HEK293 (cell line): ENCODE measurements at regions not wholly inside any gene's neighbourhood (a gene's known extent, or its start where the extent isn't known, plus 50 kb on each side); places are given as distances from the start of the nearest gene placed in this dataset.

Experiments used
- CTCF ChIA-PET: fragments of 350-600 bp; formaldehyde crosslinking; extraction: SDS; loops from one replicate; lab custom pipeline; 2021; ENCODE audit warnings: antibody characterized with exemption; lab: Yijun Ruan, JAX
- POLR2A ChIA-PET: fragments of 300-600 bp; formaldehyde crosslinking; extraction: SDS; loops from one replicate; lab custom pipeline; 2020; ENCODE audit warnings: antibody characterized with exemption, inconsistent platforms; lab: Yijun Ruan, JAX
- H3K27ac ChIP-seq: fragments of 200-500 bp; sonication (Bioruptor generic); 2 replicates; pipeline ENCODE4 v1.5.1; 2014; ENCODE audit warnings: low read depth, low read length, control low read depth, inconsistent platforms; ENCODE audit errors: extremely low read depth
- H3K36me3 ChIP-seq, 2 experiments: fragments of 200-500 bp in 1 of 2; sonication (Bioruptor generic) in 1 of 2; 1 replicate in 1 of 2; 2 replicates in 1 of 2; pipeline ENCODE4 v1.5.1; 2014 to 2017; ENCODE audit warnings: inconsistent platforms in 2 of 2, low read length in 2 of 2; ENCODE audit not compliant: control insufficient read depth in 2 of 2, insufficient read depth in 1 of 2
- H3K4me1 ChIP-seq: fragments of 200-500 bp; sonication (Bioruptor generic); 2 replicates; pipeline ENCODE4 v1.5.1; 2014; ENCODE audit warnings: mild to moderate bottlenecking, low read length, inconsistent platforms; ENCODE audit not compliant: control insufficient read depth, insufficient read depth
- H3K4me3 ChIP-seq: 2 replicates; pipeline ENCODE4 v1.5.1; 2011; ENCODE audit warnings: low read depth, mild to moderate bottlenecking, control low read depth, low read length, moderate library complexity
- H3K9me3 ChIP-seq: fragments of 200-500 bp; sonication (Bioruptor generic); 2 replicates; pipeline ENCODE4 v1.5.1; 2014; ENCODE audit warnings: low read depth, low read length, inconsistent platforms; ENCODE audit not compliant: control insufficient read depth, insufficient read depth
- OSR2 ChIP-seq: fragments of 450-650 bp; formaldehyde crosslinking; IDR thresholded peaks from 2 replicates; pipeline ENCODE4 v1.5.1; 2016; ENCODE audit warnings: missing biosample characterization, missing genetic modification characterization
- SCRT1 ChIP-seq: fragments of 450-650 bp; formaldehyde crosslinking; IDR thresholded peaks from 2 replicates; pipeline ENCODE4 v1.5.1; 2016; ENCODE audit warnings: missing biosample characterization, missing genetic modification characterization, borderline replicate concordance
- ZBTB48 ChIP-seq: fragments of 450-650 bp; formaldehyde crosslinking; IDR thresholded peaks from 2 replicates; pipeline ENCODE4 v1.5.1; 2016; ENCODE audit warnings: missing biosample characterization, missing genetic modification characterization
- ZNF146 ChIP-seq: fragments of 450-650 bp; formaldehyde crosslinking; IDR thresholded peaks from 2 replicates; pipeline ENCODE4 v1.5.1; 2016; ENCODE audit warnings: missing biosample characterization, missing genetic modification characterization
- ZNF202 ChIP-seq: fragments of 450-650 bp; formaldehyde crosslinking; IDR thresholded peaks from 2 replicates; pipeline ENCODE4 v1.5.1; 2016; ENCODE audit warnings: missing biosample characterization, missing genetic modification characterization, borderline replicate concordance
- ZNF211 ChIP-seq: fragments of 450-650 bp; formaldehyde crosslinking; IDR thresholded peaks from 2 replicates; pipeline ENCODE4 v1.5.1; 2016; ENCODE audit warnings: low read depth, missing biosample characterization, missing genetic modification characterization
- ZNF23 ChIP-seq: fragments of 450-650 bp; formaldehyde crosslinking; IDR thresholded peaks from 2 replicates; pipeline ENCODE4 v1.5.1; 2016; ENCODE audit warnings: missing biosample characterization, missing genetic modification characterization, borderline replicate concordance
- ZNF26 ChIP-seq: fragments of 450-650 bp; formaldehyde crosslinking; IDR thresholded peaks from 2 replicates; pipeline ENCODE4 v1.5.1; 2016; ENCODE audit warnings: missing biosample characterization, missing genetic modification characterization
- ZNF335 ChIP-seq: fragments of 450-650 bp; formaldehyde crosslinking; conservative IDR thresholded peaks from 2 replicates; pipeline ENCODE4 v1.5.1; 2016; ENCODE audit warnings: missing biosample characterization, missing genetic modification characterization
- ZNF449 ChIP-seq: fragments of 450-650 bp; formaldehyde crosslinking; IDR thresholded peaks from 2 replicates; pipeline ENCODE4 v1.5.1; 2017; ENCODE audit warnings: missing biosample characterization, mild to moderate bottlenecking, missing genetic modification characterization, moderate library complexity
- ZNF623 ChIP-seq: fragments of 450-650 bp; formaldehyde crosslinking; IDR thresholded peaks from 2 replicates; pipeline ENCODE4 v1.5.1; 2016; ENCODE audit warnings: missing biosample characterization, missing genetic modification characterization
- ZNF654 ChIP-seq: fragments of 450-650 bp; formaldehyde crosslinking; IDR thresholded peaks from 2 replicates; pipeline ENCODE4 v1.5.1; 2016; ENCODE audit warnings: low read depth, missing biosample characterization, missing genetic modification characterization
- ZNF701 ChIP-seq: fragments of 450-650 bp; formaldehyde crosslinking; IDR thresholded peaks from 2 replicates; pipeline ENCODE4 v1.5.1; 2016; ENCODE audit warnings: missing biosample characterization, missing genetic modification characterization
- ZNF747 ChIP-seq: fragments of 450-650 bp; formaldehyde crosslinking; IDR thresholded peaks from 2 replicates; pipeline ENCODE4 v1.5.1; 2016; ENCODE audit warnings: missing biosample characterization, missing genetic modification characterization
- TF ChIP-seq, protein P1 (sequence below): fragments of 450-650 bp; formaldehyde crosslinking; IDR thresholded peaks from 2 replicates; pipeline ENCODE4 v1.5.1; 2016; ENCODE audit warnings: missing biosample characterization, missing genetic modification characterization, borderline replicate concordance
- TF ChIP-seq, protein P2 (sequence below): fragments of 450-650 bp; formaldehyde crosslinking; IDR thresholded peaks from 2 replicates; pipeline ENCODE4 v1.5.1; 2016; ENCODE audit warnings: missing biosample characterization, missing genetic modification characterization
- TF ChIP-seq, protein P3 (sequence below): fragments of 450-650 bp; formaldehyde crosslinking; IDR thresholded peaks from 2 replicates; pipeline ENCODE4 v1.5.1; 2016; ENCODE audit warnings: missing biosample characterization, missing genetic modification characterization

GRCh38 chr12:20272161-20272560, 96.2 kb upstream of the PDE3A start:
- Histone ChIP-seq H3K4me3 (no peak overlapping the region), H3K27ac (no peak overlapping the region), H3K9me3 (no peaks in the 10 kb centered on the region), H3K36me3 (no peaks in the 10 kb centered on the region), H3K4me1 (no peaks in the 10 kb centered on the region)
- TF ChIP-seq, protein P1, sequence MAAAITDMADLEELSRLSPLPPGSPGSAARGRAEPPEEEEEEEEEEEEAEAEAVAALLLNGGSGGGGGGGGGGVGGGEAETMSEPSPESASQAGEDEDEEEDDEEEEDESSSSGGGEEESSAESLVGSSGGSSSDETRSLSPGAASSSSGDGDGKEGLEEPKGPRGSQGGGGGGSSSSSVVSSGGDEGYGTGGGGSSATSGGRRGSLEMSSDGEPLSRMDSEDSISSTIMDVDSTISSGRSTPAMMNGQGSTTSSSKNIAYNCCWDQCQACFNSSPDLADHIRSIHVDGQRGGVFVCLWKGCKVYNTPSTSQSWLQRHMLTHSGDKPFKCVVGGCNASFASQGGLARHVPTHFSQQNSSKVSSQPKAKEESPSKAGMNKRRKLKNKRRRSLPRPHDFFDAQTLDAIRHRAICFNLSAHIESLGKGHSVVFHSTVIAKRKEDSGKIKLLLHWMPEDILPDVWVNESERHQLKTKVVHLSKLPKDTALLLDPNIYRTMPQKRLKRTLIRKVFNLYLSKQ = no peak
- TF ChIP-seq ZNF26 (tag by site-specific recombination) = no peak
- TF ChIP-seq OSR2 (tag by site-specific recombination) = no peak
- TF ChIP-seq SCRT1 (tag by site-specific recombination) = no peak
- no peak for TF ChIP-seq ZBTB48 (tag by site-specific recombination)
- TF ChIP-seq ZNF146 = no peak
- no peak for TF ChIP-seq ZNF335
- no peak for TF ChIP-seq ZNF202 (tag by site-specific recombination)
- TF ChIP-seq ZNF23 (tag by site-specific recombination) = no peak
- no peak for TF ChIP-seq ZNF623
- TF ChIP-seq ZNF701 (tag by site-specific recombination) = no peak
- TF ChIP-seq ZNF747 (tag by site-specific recombination) = no peak
- TF ChIP-seq, protein P2, sequence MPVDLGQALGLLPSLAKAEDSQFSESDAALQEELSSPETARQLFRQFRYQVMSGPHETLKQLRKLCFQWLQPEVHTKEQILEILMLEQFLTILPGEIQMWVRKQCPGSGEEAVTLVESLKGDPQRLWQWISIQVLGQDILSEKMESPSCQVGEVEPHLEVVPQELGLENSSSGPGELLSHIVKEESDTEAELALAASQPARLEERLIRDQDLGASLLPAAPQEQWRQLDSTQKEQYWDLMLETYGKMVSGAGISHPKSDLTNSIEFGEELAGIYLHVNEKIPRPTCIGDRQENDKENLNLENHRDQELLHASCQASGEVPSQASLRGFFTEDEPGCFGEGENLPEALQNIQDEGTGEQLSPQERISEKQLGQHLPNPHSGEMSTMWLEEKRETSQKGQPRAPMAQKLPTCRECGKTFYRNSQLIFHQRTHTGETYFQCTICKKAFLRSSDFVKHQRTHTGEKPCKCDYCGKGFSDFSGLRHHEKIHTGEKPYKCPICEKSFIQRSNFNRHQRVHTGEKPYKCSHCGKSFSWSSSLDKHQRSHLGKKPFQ (tag by site-specific recombination) = no peak
- TF ChIP-seq ZNF211 = no peak
- TF ChIP-seq ZNF449 (tag by site-specific recombination) = no peak
- TF ChIP-seq, protein P3, sequence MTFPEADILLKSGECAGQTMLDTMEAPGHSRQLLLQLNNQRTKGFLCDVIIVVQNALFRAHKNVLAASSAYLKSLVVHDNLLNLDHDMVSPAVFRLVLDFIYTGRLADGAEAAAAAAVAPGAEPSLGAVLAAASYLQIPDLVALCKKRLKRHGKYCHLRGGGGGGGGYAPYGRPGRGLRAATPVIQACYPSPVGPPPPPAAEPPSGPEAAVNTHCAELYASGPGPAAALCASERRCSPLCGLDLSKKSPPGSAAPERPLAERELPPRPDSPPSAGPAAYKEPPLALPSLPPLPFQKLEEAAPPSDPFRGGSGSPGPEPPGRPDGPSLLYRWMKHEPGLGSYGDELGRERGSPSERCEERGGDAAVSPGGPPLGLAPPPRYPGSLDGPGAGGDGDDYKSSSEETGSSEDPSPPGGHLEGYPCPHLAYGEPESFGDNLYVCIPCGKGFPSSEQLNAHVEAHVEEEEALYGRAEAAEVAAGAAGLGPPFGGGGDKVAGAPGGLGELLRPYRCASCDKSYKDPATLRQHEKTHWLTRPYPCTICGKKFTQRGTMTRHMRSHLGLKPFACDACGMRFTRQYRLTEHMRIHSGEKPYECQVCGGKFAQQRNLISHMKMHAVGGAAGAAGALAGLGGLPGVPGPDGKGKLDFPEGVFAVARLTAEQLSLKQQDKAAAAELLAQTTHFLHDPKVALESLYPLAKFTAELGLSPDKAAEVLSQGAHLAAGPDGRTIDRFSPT (tag by site-specific recombination) = no peak
- CTCF ChIA-PET = interaction anchor here (0.5 kb wide), 1 partner anchor 92 kb away, joined by 3 read pairs; no protein-coding TSS in a partner anchor
- POLR2A ChIA-PET = no interaction called here

GRCh38 chr12:20272801-20273200, 95.5 kb upstream of the PDE3A start:
- POLR2A ChIA-PET = no interaction called here
- no peak for TF ChIP-seq ZNF654 (tag by site-specific recombination)
- TF ChIP-seq, protein P2 (tag by site-specific recombination) = no peak
- CTCF ChIA-PET = interaction anchor here (0.5 kb wide), 1 partner anchor 92 kb away, joined by 3 read pairs; no protein-coding TSS in a partner anchor
- Histone ChIP-seq H3K27ac (no peak overlapping the region), H3K9me3 (no peaks in the 10 kb centered on the region), H3K4me3 (no peak overlapping the region), H3K36me3 (no peaks in the 10 kb centered on the region), H3K4me1 (no peaks in the 10 kb centered on the region)
